ENCODE measurements at regions not wholly inside any gene's neighbourhood (a gene's known extent, or its start where the extent isn't known, plus 50 kb on each side); places are given as distances from the start of the nearest gene placed in this dataset.

GRCh38 chr6:106789428-106790148 is 160.2 kb downstream of the QRSL1 start:
- Histone ChIP-seq H3K4me3 (ENCODE audit: insufficient read depth, low read length, poor library complexity, severe bottlenecking) (no peak overlapping the region), H3F3A (ENCODE audit: insufficient read depth) (no peaks in the 10 kb centered on the region), H3K36me3 (ENCODE audit: low read length) (no peaks in the 10 kb centered on the region), H3K9me3 (ENCODE audit: insufficient read depth, low read length) (no peaks in the 10 kb centered on the region), H3K79me2 (ENCODE audit: insufficient read depth, low read length) (no peaks in the 10 kb centered on the region), H3K27ac (ENCODE audit: low read depth, low read length) (no peak overlapping the region), H2AFZ (ENCODE audit: low read depth, low read length, severe bottlenecking) (no peak overlapping the region), H3K9ac (ENCODE audit: low read length) (no peak overlapping the region), H3K9me2 (replicated peaks; ENCODE audit: insufficient read depth, low read length) (no peaks in the 10 kb centered on the region), H3K27me3 (ENCODE audit: low read length) (no peaks in the 10 kb centered on the region), H4K20me1 (ENCODE audit: low read depth, low read length) (no peaks in the 10 kb centered on the region), H3K4me2 (ENCODE audit: low read depth, low read length, poor library complexity, severe bottlenecking) (no peak overlapping the region)
- TF ChIP-seq EZH2phosphoT487 (conservative IDR thresholded peaks at IDR 0.05; ENCODE audit: low read length), result no peak
- TF ChIP-seq, protein P1, sequence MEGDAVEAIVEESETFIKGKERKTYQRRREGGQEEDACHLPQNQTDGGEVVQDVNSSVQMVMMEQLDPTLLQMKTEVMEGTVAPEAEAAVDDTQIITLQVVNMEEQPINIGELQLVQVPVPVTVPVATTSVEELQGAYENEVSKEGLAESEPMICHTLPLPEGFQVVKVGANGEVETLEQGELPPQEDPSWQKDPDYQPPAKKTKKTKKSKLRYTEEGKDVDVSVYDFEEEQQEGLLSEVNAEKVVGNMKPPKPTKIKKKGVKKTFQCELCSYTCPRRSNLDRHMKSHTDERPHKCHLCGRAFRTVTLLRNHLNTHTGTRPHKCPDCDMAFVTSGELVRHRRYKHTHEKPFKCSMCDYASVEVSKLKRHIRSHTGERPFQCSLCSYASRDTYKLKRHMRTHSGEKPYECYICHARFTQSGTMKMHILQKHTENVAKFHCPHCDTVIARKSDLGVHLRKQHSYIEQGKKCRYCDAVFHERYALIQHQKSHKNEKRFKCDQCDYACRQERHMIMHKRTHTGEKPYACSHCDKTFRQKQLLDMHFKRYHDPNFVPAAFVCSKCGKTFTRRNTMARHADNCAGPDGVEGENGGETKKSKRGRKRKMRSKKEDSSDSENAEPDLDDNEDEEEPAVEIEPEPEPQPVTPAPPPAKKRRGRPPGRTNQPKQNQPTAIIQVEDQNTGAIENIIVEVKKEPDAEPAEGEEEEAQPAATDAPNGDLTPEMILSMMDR (IDR thresholded peaks at IDR 0.05; ENCODE audit: insufficient read depth, low read length, poor library complexity, severe bottlenecking), result no peak

- Histone ChIP-seq H3K4me2 (ENCODE audit: low read depth, low read length, poor library complexity, severe bottlenecking) (no peak overlapping the region), H3K4me3 (ENCODE audit: insufficient read depth, low read length, poor library complexity, severe bottlenecking) (no peak overlapping the region), H3K27ac (ENCODE audit: low read depth, low read length) (no peak overlapping the region), H3K79me2 (ENCODE audit: insufficient read depth, low read length) (no peaks in the 10 kb centered on the region), H3K27me3 (ENCODE audit: low read length) (no peaks in the 10 kb centered on the region), H4K20me1 (ENCODE audit: low read depth, low read length) (no peaks in the 10 kb centered on the region), H3F3A (ENCODE audit: insufficient read depth) (no peaks in the 10 kb centered on the region), H3K9me3 (ENCODE audit: insufficient read depth, low read length) (no peaks in the 10 kb centered on the region), H2AFZ (ENCODE audit: low read depth, low read length, severe bottlenecking) (no peak overlapping the region), H3K9ac (ENCODE audit: low read length) (no peak overlapping the region), H3K36me3 (ENCODE audit: low read length) (no peaks in the 10 kb centered on the region), H3K9me2 (replicated peaks; ENCODE audit: insufficient read depth, low read length) (no peaks in the 10 kb centered on the region)
- TF ChIP-seq, protein P1 (IDR thresholded peaks at IDR 0.05; ENCODE audit: insufficient read depth, low read length, poor library complexity, severe bottlenecking), result no peak
- no peak for TF ChIP-seq EZH2phosphoT487 (conservative IDR thresholded peaks at IDR 0.05; ENCODE audit: low read length)
These were observed 159.4 kb downstream of the QRSL1 start for GRCh38 chr6:106788761-106789160.

- H3K27ac ChIP-seq (ENCODE audit: low read depth, low read length), result no peak overlapping the region
- no peaks in the 10 kb centered on the region for H3K36me3 ChIP-seq (ENCODE audit: low read length)
- no peaks in the 10 kb centered on the region for H3K9me3 ChIP-seq (ENCODE audit: insufficient read depth, low read length)
- TF ChIP-seq, protein P1 (IDR thresholded peaks at IDR 0.05; ENCODE audit: insufficient read depth, low read length, poor library complexity, severe bottlenecking), result no peak
- no peak for TF ChIP-seq EZH2phosphoT487 (conservative IDR thresholded peaks at IDR 0.05; ENCODE audit: low read length)
- no peak overlapping the region for H3K4me3 ChIP-seq (ENCODE audit: insufficient read depth, low read length, poor library complexity, severe bottlenecking)
- H2AFZ ChIP-seq (ENCODE audit: low read depth, low read length, severe bottlenecking), result no peak overlapping the region
- H3K9ac ChIP-seq (ENCODE audit: low read length), result no peak overlapping the region
- no peaks in the 10 kb centered on the region for H3K79me2 ChIP-seq (ENCODE audit: insufficient read depth, low read length)
- no peaks in the 10 kb centered on the region for H3K27me3 ChIP-seq (ENCODE audit: low read length)
- H4K20me1 ChIP-seq (ENCODE audit: low read depth, low read length), result no peaks in the 10 kb centered on the region
- H3K4me2 ChIP-seq (ENCODE audit: low read depth, low read length, poor library complexity, severe bottlenecking), result no peak overlapping the region
- H3F3A ChIP-seq (ENCODE audit: insufficient read depth), result no peaks in the 10 kb centered on the region
- no peaks in the 10 kb centered on the region for H3K9me2 ChIP-seq (replicated peaks; ENCODE audit: insufficient read depth, low read length)
These were observed 158.2 kb downstream of the QRSL1 start for GRCh38 chr6:106787327-106788196.

Measured in SU-DHL-6 (cell line).